HG03558 (cell line): ENCODE measurements at regions not wholly inside any gene's neighbourhood (a gene's known extent, or its start where the extent isn't known, plus 50 kb on each side); places are given as distances from the start of the nearest gene placed in this dataset.

Experiments used
- ATAC-seq: cut with Tn5 transposase; IDR thresholded peaks from one replicate; pipeline ENCODE4 v1.9.1; 2021; ENCODE audit warnings: moderate number of reproducible peaks; ENCODE audit not compliant: unreplicated experiment; ENCODE audit errors: extremely low read depth

DNA sequence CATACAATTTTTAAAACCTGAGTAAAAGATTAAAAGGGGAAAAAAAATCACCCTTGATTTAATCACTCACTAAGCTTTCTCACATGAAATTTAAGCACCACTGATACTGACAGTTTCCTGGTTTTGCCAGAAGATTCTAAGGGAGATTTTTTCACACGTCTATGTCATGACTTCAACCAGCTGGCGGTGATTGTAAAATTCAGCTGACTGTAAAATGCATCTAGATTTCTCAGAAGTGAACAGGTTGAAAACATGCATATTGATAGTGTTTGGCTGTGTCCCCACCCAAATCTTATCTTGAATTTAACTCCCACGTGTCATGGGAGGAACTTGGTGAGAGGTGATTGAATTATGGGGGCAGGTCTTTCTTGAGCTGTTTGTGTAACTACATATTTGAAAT is 566.8 kb downstream of the PCDH18 start:
- ATAC-seq = no peak

DNA sequence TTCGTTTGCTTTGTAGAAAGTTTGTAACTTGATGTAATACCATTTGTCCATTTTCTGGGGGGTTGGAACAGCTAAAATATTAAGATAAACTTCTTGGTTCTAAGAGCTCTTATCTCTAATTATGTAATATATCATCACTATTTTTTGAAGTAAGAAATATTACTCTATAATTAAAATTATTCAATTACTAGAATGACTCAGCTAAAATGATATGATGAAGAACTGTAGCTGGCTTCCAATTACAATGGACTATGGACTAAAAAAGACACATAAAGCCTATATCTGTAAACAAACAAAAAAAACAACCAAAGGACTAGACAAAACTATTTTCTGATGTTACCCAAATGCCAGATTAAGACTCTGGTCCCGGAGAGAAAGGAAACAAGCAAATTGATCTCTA is 569.4 kb downstream of the PCDH18 start:
- ATAC-seq = no peak

DNA sequence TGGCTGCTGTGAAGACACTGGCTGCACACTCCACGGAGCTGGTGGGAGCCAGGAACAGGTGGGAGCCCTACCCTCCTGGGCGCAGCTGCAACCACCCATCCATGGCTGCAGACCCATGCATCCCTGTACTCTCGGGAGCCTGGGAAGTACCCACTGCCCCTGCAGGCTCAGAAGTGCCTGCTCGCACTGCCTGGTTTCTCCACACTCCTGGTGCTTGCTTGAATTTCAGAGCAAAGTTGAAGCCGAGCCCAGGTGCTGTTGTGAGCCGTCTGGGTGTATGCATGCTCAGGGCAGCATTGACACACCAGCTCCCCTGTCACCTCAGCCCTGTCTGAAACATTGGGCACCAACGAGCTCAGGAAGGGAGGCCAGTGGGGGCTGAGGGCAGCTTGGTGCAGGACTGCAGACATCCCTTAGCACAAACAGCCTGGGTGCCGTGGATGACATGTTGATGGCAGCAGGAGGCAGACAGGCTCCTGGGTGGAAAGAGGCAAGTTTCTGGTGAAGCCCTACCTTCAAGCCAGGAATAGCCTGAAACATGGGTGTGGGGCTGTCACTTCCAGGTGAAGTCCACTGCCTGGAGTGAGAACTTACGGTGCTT is 585.9 kb downstream of the PCDH18 start:
- ATAC-seq = no peak

DNA sequence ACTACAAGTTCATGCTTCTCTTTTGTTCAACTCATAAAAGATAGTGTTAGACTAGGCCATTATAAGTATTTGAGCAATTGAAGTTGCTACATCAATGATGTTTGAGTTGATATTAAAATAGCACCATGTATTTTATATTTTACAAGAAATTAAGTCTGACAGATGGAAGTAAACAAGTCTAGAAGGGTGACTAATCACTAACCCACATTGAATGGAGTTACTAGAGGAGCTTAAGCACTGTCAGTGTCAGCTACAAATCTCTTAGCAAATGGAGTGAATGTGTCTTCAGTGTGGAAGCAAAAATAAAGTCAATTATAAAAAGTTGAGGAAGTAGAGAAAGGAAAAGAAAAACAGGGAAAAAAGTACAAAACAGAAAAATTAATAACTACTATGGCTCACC is 592.5 kb downstream of the PCDH18 start:
- no peak for ATAC-seq

DNA sequence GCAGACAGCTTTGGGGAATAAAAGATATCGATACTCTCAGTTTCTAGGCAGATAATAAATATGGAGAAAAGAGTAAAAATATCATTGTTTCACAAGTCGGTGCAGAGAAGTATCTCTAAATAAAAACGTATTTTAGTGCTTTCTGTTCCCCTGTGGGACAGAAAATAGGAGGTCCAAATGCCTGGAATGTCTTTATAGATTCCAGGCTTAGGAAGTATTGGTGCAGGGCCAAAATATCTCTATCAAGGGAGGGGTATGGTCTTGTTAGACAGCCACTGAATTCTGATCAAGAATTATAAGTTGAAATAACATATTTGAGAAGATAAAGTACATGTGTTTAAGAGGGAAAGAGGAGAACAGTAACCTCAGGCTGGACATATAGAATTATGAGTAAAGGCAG is 596.4 kb downstream of the PCDH18 start:
- ATAC-seq = no peak

DNA sequence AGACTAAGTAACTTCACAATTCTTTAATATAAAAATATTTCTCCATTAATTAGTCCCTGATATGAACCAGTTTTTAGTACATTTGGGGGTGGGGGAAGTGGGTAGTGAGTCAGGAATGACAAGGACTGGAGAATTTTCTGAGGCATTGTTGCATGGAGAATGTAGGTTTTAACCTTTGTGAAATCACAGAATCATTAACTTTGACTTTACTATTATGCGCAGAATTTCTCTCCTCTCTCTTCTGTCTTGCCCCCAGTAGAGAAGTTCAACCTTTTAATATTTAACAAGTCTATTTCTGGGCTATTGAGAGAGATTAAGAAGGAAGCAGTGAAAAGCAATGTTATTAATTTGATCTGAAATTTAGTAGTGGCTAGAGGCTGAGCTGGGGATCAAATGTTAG is 597.0 kb downstream of the PCDH18 start:
- ATAC-seq = no peak

DNA sequence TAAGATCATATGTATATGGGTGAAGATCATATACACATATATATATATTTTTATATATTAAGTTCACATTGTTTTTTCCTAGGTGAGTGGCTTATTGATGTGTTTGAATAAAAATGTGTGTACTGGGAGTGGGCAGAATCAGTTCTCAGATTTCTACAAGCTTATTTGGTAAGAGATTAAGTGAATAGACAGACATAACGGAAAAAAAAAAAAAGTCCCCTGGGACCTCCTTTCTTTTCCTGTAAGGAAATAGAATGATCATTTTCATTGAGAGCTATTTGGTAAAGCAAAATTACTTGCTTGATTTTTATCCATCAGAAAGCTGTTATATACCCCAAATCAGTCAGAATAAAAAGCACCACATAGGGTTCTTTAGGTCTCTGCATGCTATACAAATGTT is 597.7 kb downstream of the PCDH18 start:
- no peak for ATAC-seq

DNA sequence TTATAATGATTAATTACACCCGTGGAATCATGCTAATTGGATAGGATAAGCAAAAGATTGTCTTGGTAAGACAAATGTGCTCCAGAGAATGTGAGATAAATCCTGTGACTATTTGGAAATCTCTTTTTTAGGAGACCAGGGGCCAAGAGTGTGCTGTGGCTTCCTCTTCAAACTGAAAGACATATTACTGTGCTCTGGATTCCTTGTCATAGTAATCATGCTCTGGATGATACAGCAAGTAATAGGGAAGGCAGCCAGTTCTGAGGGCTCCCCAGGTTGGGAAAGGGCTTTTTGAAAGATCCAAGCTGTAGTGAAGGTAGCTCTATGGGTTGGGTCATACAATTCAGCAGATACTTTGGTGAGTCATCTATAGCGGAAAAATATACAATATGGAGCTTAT is 600.5 kb downstream of the PCDH18 start:
- no peak for ATAC-seq

DNA sequence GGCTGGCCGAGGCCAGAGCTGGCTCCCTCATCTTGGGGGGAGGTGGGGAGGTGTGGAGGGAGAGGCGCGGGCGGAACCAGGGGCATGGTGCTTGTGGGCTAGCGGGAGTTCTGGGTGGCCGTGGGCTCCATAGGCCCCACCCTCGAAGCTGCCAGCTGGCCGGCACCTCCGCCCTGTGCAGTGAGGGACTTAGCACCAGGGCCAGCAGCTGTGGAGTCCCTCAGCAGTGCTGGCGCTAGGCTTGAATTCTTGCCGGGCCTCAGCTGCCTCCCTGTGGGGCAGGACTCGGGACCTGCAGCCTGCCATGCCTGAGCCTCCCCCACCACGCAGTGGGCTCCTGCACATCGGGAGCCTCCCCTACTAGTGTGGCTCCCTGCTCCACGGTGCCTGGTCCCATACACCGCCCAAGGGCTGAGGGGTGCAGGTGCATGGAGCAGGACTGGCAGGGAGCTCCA is 603.3 kb downstream of the PCDH18 start:
- no peak for ATAC-seq

DNA sequence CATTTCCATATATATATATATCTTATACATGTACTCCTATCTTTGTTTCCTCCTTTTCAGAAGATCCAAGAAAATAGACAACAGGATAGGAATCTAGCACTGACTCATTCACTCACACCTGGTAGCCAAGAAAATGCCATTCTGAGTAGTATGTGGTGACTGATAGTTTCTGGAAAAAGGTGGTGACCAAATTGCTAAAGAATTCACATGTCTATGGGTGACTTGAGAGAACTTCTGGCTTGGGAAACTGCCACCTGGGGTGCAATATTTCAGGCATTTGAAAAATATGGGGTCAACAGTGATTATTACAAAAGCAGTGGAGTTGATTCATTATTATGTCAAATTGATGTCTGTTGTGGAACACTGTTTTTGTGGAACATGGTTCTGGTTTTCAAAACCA is 605.1 kb downstream of the PCDH18 start:
- ATAC-seq = no peak

DNA sequence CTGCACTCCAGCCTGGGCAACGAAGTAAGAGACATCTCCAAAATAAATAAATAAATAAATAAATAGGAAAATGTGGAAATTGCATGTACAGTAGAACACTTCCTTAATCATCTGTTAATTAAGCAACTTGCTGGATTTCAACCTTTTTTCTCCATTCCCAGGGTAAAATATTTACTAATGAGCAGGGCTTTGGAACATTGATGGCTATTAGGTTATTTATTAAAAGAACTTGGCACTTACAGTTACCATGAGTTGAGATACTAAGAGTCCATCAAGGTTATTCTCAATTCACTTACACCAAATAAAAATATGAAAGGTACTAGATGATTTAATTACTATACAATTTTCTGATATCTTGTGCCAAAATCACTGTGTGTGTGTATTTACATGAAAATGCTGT is 607.1 kb downstream of the PCDH18 start:
- ATAC-seq = no peak

DNA sequence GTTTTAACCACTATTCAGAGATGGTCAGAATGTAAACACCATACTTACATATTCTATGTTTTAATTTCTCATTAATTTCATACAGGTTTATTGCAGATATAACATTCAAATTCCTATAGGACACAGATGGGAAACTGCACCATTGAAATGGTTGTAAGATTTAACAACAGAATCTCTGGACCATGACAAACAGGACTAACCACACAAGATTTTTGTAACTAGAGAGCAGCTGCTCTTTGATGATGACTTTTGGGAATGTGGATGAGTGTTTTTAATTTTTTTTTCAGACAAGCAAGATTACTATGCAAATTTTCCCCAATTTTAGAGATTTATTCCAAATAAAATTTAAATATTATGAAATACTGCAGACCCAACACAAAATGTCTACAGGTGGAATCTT is 610.2 kb downstream of the PCDH18 start:
- ATAC-seq = no peak

DNA sequence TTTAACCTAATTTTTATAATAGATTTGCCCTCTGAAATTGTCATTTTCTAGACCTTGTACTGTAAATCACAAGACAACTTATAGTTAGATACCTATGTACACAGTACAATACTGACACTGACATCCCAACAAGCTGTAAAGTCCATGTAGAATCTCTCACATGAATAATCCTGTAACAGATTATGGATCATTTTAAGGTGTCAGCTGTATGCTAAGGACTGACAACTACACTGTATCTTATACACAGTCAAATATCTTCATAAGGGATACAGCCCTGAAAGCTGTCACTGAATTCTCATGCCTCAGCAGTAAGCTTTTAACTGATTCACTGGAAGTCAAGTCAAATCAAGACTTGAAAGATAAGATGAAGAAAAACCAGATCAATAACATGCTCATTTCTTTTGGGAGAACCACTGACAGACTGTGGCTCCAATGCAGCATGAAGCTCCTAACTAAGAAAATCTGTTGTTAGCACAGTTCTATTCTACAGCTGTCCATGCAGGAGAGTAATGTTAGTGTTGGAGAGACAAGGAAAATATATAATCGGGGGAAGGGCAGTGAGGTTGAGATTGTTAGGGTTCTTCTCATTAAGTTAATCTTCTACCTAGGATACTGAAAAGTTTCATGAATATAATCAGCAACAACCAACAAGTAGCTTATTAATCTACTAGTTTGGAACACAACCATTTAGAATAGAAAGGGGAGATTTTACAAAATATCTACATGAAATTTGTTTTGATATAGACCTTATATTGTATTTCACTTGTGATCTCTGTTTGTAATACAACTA is 612.0 kb downstream of the PCDH18 start:
- no peak for ATAC-seq

DNA sequence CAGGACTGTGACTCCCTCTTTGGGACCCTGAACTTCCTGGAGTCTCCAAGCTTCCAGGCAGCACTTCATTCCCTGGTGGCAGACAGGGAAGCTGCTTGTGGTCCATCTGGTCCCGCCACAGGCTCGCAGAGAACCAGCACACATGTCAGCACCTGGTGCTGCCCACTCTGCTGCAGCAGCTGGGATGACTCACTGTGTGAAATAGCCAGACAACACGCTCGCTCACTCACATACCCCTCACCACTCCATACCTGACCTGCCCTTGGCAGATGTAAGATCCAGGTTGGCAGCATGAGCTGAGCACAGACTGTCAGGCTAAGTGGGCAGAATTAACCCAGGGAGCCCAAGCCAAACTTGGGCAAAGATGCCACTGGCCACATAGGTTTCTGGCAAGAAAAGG is 613.5 kb downstream of the PCDH18 start:
- ATAC-seq = no peak

DNA sequence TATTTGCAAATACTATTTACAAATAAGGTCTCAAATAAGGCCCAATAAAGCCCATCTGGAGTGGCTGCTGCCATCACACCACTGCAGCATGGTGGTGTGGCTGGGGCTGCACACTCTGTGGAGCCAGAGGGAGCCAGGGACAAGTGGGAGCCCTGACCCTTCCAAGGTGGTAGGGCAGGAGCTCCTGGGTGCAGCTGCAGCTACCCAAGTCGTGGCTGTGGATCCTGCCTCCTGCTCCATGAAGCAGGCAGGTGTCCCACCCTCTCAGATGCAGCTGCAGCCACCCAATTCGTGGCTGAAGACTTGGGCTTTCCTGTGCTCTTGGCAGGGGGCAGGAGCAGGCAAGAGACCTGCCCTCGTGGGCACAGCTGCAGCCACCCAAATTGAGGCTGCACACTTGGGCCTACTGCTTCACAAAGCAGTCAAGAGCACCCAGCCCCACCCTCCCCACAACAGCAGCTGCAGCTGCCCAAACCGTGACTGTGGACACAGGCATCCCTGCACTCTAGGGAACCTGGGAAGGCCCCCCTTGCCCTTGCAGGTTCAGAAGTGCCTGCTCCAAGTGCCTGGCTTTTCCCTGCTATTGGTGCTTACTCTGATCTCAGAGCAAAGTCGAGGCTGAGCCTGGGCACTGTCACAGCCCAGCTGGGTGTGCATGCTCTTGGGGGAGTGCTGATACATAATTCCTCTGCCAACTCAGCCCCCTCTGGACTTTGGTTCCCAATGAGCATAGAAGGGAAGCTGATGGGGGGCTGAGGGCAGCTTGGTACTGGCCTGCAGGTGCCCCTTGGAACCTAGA is 614.8 kb downstream of the PCDH18 start:
- ATAC-seq = no peak

DNA sequence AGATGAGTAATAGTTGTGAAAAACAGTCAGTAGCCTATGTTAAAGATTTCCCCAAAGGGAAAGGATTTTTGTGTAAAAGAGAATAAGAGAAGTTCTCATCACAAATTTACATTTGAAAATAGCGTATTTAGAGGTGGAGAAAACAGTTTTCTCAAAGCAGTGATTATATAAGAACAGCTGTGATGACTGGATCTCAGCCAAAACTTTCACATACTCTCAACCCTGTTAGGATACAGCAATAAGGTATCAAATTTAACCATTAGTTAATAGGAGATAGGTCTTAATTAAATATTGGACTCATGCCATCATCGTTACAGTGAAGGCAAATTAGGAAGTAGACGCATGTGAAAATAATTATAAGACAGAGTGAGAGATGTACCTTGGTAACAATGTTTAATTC is 622.7 kb downstream of the PCDH18 start:
- no peak for ATAC-seq

DNA sequence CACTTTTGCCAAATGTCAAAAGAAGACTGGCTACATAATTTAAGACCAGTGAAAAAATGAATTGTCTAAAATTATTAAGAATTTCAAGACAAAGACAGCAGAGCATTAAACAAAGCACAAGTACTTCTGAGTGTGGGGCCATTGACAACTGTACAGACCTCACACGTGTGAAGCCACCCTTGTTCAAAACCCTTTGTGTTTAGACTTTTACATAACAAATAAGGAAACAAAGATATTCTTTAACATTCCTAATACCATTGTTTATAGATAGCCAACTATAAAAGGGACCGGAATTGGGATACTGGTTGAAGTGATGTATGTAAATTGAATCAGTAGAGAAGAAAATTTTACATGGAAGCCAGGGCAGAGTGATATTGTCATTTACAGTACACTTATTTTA is 624.2 kb downstream of the PCDH18 start:
- ATAC-seq = no peak

DNA sequence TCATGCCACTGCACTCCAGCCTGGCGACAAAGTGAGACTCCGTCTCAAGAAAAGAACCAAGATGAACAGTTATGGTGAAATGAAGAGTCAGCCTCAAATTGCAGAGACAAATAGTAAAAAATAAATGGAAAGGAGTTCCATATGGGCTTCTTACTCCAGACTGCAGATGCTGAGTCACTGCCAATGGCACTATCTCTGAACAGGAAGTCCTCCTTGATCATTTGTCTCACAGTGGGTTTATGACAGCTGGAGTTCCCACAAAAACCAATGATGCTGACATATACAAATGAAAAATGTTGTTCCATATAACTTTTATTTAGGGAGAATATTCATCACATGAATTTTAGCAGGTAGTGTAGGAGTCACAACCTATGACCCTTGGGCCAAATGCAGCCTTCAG is 631.6 kb downstream of the PCDH18 start:
- no peak for ATAC-seq

DNA sequence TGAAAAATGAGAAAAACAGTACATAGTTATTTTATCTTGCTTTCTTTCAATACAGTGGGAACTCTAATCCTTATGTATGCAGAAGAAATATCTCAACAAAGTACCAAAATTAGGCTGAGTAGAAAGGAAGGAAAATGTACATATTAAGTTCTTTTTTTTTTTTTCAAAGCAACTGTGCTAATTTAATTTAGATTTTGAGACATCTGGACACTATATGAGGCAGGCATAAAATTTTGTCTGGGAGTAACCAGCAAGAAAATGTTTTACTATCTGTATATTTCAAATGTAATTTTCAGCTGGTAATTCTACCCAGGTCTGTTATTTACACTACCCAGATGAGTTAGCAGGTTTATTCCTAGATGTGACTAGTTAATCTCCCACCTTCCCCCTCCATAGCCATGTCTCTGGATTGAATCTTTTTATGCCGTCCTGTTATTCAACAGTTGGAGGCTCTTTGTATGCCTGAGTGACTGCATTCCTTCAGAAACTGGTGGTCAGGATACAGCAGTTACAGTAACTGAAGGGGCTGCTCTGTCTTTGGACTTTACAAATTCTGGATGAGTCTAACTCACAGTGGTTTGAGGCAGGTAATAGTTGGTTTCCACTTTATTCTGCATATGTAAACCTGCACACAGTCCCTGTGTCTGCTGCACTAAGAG is 633.6 kb downstream of the PCDH18 start:
- ATAC-seq = no peak

DNA sequence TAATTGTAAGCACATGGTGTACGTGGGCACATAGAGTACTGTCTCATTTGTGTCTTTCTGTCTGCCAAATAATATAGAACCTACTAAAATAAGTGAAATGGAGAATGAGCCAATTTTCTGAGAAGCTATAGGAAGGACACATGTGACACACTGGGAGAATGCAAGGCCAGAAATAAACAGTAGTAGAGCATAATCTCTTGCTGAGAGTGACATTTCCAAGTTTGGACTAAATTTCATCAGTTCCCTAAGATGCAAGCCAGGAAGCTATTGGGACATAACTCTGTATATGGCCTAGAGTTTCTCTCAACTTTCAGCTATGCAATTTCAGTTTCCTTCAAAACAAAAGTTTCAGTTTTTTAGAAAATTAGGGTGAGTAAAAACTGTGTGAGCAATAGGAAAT is 638.7 kb downstream of the PCDH18 start:
- no peak for ATAC-seq

DNA sequence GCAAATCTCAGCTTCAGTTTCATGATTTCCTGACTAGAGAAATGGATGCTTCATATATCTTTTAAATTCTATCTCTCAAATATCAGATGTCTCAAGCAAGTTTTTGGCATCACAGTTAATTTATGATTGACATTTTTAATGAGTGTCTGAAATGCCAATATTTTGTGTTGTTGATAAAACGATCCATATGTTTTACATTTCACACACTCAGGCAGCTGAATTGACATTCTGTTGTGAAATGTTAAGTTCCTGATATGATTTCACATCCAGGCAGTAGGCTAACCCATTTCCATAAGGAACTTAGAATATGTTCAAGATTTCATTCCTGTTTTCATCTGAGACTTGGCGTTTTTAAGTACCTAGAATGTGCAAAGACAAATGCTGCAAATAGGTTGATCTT is 650.6 kb downstream of the PCDH18 start:
- ATAC-seq = no peak
